K562 (cell line): ENCODE measurements at regions not wholly inside any gene's neighbourhood (a gene's known extent, or its start where the extent isn't known, plus 50 kb on each side); places are given as distances from the start of the nearest gene placed in this dataset.
A peak's percentile ranks its signal among the peaks of the same experiment; 100 is the strongest.

Experiments used
- ATAC-seq: fragments of 200-7000 bp; cut with Tn5 transposase; 3 replicates; pipeline ENCODE4 v1.9.1; 2020; ENCODE audit warnings: moderate library complexity
- BruUV-seq: library from RNA; stranded (reverse); fragments of 400-500 nt; replicated peaks from 2 replicates; lab custom pipeline; 2021; lab: Mats Ljungman, UMichigan
- CTCF ChIA-PET: fragments of 300-600 bp; formaldehyde crosslinking; extraction: SDS; loops from one replicate; lab custom pipeline; 2021; ENCODE audit warnings: low intra/inter-chr PET ratio; lab: Yijun Ruan, JAX
- POLR2A ChIA-PET: fragments of 300-600, 350-650 bp; sonication (Branson Sonifier 250); formaldehyde crosslinking; extraction: SDS; loops from one replicate; lab custom pipeline; 2021; ENCODE audit warnings: antibody characterized with exemption, inconsistent platforms; lab: Yijun Ruan, JAX
- DNase-seq, 4 experiments: peaks; one replicate each; pipeline versions ENCODE4 v3.0.0 to v3.0.0-alpha.2; 2011 to 2018; ENCODE audit warnings: low spot score in 3 of 4, mixed read lengths in 3 of 4; ENCODE audit errors: extremely low read depth in 1 of 4
- FAIRE-seq: peaks from 2 replicates; lab custom pipeline; 2011; peaks lifted over from hg19 to GRCh38; lab: Jason Lieb, UNC
- H2AFZ ChIP-seq: 2 replicates; pipeline ENCODE4 v1.6.0; 2011; ENCODE audit warnings: low read depth, low read length, control low read depth, inconsistent platforms
- H3K27ac ChIP-seq: fragments of 200-600 bp; 3 replicates; pipeline ENCODE4 v1.8.0; 2011; ENCODE audit warnings: low read depth, mild to moderate bottlenecking, control low read depth, inconsistent platforms, low read length, moderate library complexity, mixed read lengths; ENCODE audit errors: extremely low read depth
- H3K27me3 ChIP-seq, 2 experiments: fragments of 300-600 bp in 1 of 2; 2 replicates in 1 of 2; 3 replicates in 1 of 2; pipeline versions ENCODE4 v1.6.0 to v1.8.0; 2011; ENCODE audit warnings: inconsistent platforms in 2 of 2, low read length in 2 of 2, mild to moderate bottlenecking in 1 of 2, mixed read lengths in 1 of 2, moderate library complexity in 1 of 2; ENCODE audit not compliant: control insufficient read depth in 2 of 2, insufficient read depth in 2 of 2
- H3K36me3 ChIP-seq: fragments of 300-600 bp; 3 replicates; pipeline ENCODE4 v1.8.0; 2011; ENCODE audit warnings: mild to moderate bottlenecking, low read length, inconsistent platforms; ENCODE audit not compliant: control insufficient read depth, insufficient read depth
- H3K4me1 ChIP-seq, 2 experiments: fragments of 200-600 bp in 1 of 2; replicated peaks in 1 of 2; 2 replicates in 1 of 2; 3 replicates in 1 of 2; pipeline versions ENCODE4 v1.5.1 to v1.8.0; 2011; ENCODE audit warnings: inconsistent platforms in 2 of 2, low read length in 2 of 2, mild to moderate bottlenecking in 1 of 2, mixed read lengths in 1 of 2, moderate library complexity in 1 of 2; ENCODE audit not compliant: control insufficient read depth in 2 of 2, insufficient read depth in 2 of 2
- H3K4me2 ChIP-seq: 2 replicates; pipeline ENCODE4 v1.6.1; 2011; ENCODE audit warnings: low read length, control low read depth, inconsistent platforms, mixed read lengths; ENCODE audit not compliant: insufficient read depth
- H3K4me3 ChIP-seq: fragments of 200-600 bp; sonication (generic), shearing (Covaris generic); 2 replicates; pipeline ENCODE4 v1.5.1; 2016; ENCODE audit warnings: control low read depth, inconsistent platforms
- H3K79me2 ChIP-seq: fragments of 200-600 bp; 3 replicates; pipeline ENCODE4 v1.8.0; 2011; ENCODE audit warnings: low read length, inconsistent platforms; ENCODE audit not compliant: control insufficient read depth, insufficient read depth
- H3K9ac ChIP-seq, 2 experiments: 2 replicates each; pipeline versions ENCODE4 v1.6.0 to v1.6.1; 2011; ENCODE audit warnings: low read depth in 2 of 2, low read length in 2 of 2, control low read depth in 1 of 2, inconsistent platforms in 1 of 2, mild to moderate bottlenecking in 1 of 2, mixed read lengths in 1 of 2; ENCODE audit not compliant: insufficient read depth in 1 of 2
- H3K9me1 ChIP-seq: one replicate; pipeline ENCODE4 v1.6.0; 2011; ENCODE audit warnings: inconsistent platforms, mild to moderate bottlenecking, low read length, moderate library complexity; ENCODE audit not compliant: control insufficient read depth, insufficient read depth
- H3K9me3 ChIP-seq: replicated peaks from 2 replicates; pipeline ENCODE4 v1.5.1; 2011; ENCODE audit warnings: low read depth, low read length, inconsistent platforms; ENCODE audit not compliant: control insufficient read depth, insufficient read depth
- H4K20me1 ChIP-seq: replicated peaks from 2 replicates; pipeline ENCODE4 v1.6.1; 2011; ENCODE audit warnings: low read length, inconsistent platforms, mixed read lengths; ENCODE audit not compliant: control insufficient read depth, insufficient read depth
- KLF6 ChIP-seq: fragments of 250-450 bp; sonication (Bioruptor Pico); IDR thresholded peaks from 2 replicates; pipeline ENCODE4 v1.4.0; 2020; ENCODE audit warnings: mild to moderate bottlenecking, moderate library complexity, borderline replicate concordance
- POLR3A ChIP-seq: IDR thresholded peaks from 2 replicates; pipeline ENCODE4 v1.6.1; 2011; ENCODE audit warnings: borderline replicate concordance, mild to moderate bottlenecking, moderate library complexity; ENCODE audit not compliant: insufficient read length, insufficient read depth; ENCODE audit errors: extremely low read depth
- SREBF1 ChIP-seq: fragments of 150-350 bp; IDR thresholded peaks from 2 replicates; pipeline ENCODE4 v1.6.1; 2014; ENCODE audit warnings: antibody characterized with exemption, low read depth, low read length, borderline replicate concordance
- ZEB2 ChIP-seq: fragments of 450-650 bp; IDR thresholded peaks from 2 replicates; pipeline ENCODE4 v1.6.1; 2016
- ZNF146 ChIP-seq: IDR thresholded peaks from one replicate; pipeline ENCODE4 v1.6.1; 2018; ENCODE audit warnings: missing compliant biosample characterization; ENCODE audit not compliant: unreplicated experiment
- ZNF23 ChIP-seq: fragments of 250-450 bp; sonication (Bioruptor Pico); IDR thresholded peaks from 2 replicates; pipeline ENCODE4 v1.4.0; 2020; ENCODE audit warnings: mild to moderate bottlenecking
- WGBS: fragments of 100-300 bp; shearing (Covaris generic); methylation state at CpG from one replicate; pipeline ENCODE4 v1.1.6; 2016; ENCODE audit warnings: low coverage, mixed read lengths; ENCODE audit not compliant: insufficient coverage; ENCODE audit errors: missing lambda C conversion rate; 5-methylcytosine and 5-hydroxymethylcytosine counted together
- in situ Hi-C: fragments of 300-500 bp; cut with MboI; formaldehyde crosslinking; loops from 4 replicates; pipeline ENCODE4 v1.15.0; 2018; ENCODE audit warnings: inconsistent platforms, mixed read lengths
- intact Hi-C: fragments of 100-400 bp; cut with micrococcal nuclease; formaldehyde crosslinking; loops from 2 replicates; pipeline ENCODE4 v1.14.2; 2022
- TF ChIP-seq, protein P1 (sequence below): sonication (generic); formaldehyde crosslinking; IDR thresholded peaks from 2 replicates; pipeline ENCODE4 v1.8.1; 2023; ENCODE audit warnings: mild to moderate bottlenecking, missing genetic modification reagents, moderate library complexity
- TF ChIP-seq, protein P2 (sequence below), 2 experiments: IDR thresholded peaks; 2 replicates each; pipeline ENCODE4 v1.6.1; 2011; ENCODE audit warnings: borderline replicate concordance in 1 of 2, control low read depth in 1 of 2, low read depth in 1 of 2, low read length in 1 of 2, mild to moderate bottlenecking in 1 of 2, mixed read lengths in 1 of 2, moderate library complexity in 1 of 2; ENCODE audit not compliant: insufficient read depth in 1 of 2, insufficient read length in 1 of 2, poor library complexity in 1 of 2, severe bottlenecking in 1 of 2; ENCODE audit errors: extremely low read depth in 1 of 2

DNA sequence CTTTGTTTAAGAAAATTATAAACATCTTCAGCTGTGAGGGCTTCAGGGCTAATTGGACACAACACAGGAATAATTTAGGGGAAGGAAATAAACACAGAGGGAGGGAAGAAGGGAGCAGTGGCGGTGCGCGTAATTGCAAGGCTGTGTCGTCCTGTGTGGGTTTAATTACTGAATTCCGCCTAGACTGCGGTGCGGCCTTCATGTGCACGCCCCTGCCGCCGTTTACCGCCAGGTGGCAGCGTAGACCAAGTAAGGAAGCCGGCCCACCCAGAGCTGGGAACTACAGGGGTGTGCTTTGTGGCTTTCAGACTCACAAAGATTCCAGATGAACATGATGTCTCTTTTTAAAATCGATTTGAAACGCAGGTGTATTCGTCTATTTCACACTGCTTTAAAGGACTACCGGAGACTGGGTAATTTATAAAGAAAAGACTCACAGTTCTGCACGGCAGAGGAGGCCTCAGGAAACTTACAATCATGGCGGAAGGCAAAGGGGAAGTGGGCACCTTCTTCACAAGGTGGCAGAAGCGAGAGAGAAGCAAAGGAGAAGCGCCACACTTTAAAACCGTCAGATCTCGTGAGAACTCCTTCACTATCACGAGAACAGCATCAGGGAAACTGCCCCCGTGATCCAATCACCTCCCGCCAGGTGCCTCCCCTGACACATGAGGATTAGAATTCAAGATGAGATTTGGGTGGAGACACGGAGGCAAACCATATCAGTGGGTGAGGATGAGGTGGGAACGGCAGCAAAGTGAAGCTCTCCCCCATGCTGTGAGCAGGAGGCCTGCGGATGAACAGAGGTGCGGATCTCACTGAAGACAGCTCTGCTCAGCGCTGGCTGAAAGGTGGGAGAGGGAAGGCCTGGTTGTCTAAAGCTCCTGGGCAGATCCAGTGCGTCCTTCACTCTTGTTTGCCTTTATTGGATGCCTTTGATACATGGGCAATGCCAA lies 222.0 kb upstream of the PDE10A start (continued):
- TF ChIP-seq, protein P1, sequence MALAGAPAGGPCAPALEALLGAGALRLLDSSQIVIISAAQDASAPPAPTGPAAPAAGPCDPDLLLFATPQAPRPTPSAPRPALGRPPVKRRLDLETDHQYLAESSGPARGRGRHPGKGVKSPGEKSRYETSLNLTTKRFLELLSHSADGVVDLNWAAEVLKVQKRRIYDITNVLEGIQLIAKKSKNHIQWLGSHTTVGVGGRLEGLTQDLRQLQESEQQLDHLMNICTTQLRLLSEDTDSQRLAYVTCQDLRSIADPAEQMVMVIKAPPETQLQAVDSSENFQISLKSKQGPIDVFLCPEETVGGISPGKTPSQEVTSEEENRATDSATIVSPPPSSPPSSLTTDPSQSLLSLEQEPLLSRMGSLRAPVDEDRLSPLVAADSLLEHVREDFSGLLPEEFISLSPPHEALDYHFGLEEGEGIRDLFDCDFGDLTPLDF (CRISPR knock-in tag), result no peak
- TF ChIP-seq, protein P2, sequence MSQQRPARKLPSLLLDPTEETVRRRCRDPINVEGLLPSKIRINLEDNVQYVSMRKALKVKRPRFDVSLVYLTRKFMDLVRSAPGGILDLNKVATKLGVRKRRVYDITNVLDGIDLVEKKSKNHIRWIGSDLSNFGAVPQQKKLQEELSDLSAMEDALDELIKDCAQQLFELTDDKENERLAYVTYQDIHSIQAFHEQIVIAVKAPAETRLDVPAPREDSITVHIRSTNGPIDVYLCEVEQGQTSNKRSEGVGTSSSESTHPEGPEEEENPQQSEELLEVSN (IDR thresholded peaks at IDR 0.05; ENCODE audit: borderline replicate concordance in 1 of 2, extremely low read depth in 1 of 2, insufficient read depth in 1 of 2, insufficient read length in 1 of 2, low read depth in 1 of 2, low read length in 1 of 2, poor library complexity in 1 of 2, severe bottlenecking in 1 of 2), result no peak

- in situ Hi-C loops (loop anchor here (25.0 kb wide), 1 partner anchor 1453 kb away; the partner anchor contains the start of gene TTLL2), intact Hi-C loops (loop anchor here (1.0 to 2.0 kb wide), 2 partner anchors 215 to 222 kb away; no protein-coding TSS in a partner anchor)
- Histone ChIP-seq H3K4me1 (no peaks in the 10 kb centered on the region), H2AFZ (no peak overlapping the region), H3K4me2 (no peak overlapping the region), H4K20me1 (no peaks in the 10 kb centered on the region), H3K36me3 (no peaks in the 10 kb centered on the region), H3K9me3 (no peaks in the 10 kb centered on the region), H3K79me2 (no peaks in the 10 kb centered on the region), H3K27ac (no peak overlapping the region), H3K27me3 (no peaks in the 10 kb centered on the region; a peak in 1 of 5 replicates), H3K4me3 (no peak overlapping the region), H3K9ac (no peak overlapping the region), H3K9me1 (no peaks in the 10 kb centered on the region)
- ChIA-PET CTCF (interaction anchor here (0.6 to 2.2 kb wide), 2 partner anchors 222 to 1106 kb away, joined by 3 to 18 read pairs; no protein-coding TSS in a partner anchor), POLR2A (interaction anchor here (1.0 kb wide), 1 partner anchor 9 kb away, joined by 3 read pairs; no protein-coding TSS in a partner anchor)
- 0% methylated on average over 16 of the region's 16 CpGs for WGBS
- no TSS peak for BruUV-seq
- ATAC-seq (0 out of 3 replicates have a peak, but pooled peaks have one; percentile 17), DNase-seq (no peak), FAIRE-seq (no peak)
- TF ChIP-seq SREBF1 (no peak), ZEB2 (no peak), KLF6 (CRISPR knock-in tag) (no peak), ZNF146 (CRISPR knock-in tag) (no peak), ZNF23 (no peak), POLR3A (no peak)
These were observed 221.0 kb upstream of the PDE10A start for GRCh38 chr6:165883851-165884640.
